ENCODE measurements at regions not wholly inside any gene's neighbourhood (a gene's known extent, or its start where the extent isn't known, plus 50 kb on each side); places are given as distances from the start of the nearest gene placed in this dataset.

GRCh38 chr10:33822774-33823173 lies 488.3 kb upstream of the NRP1 start:
- TF ChIP-seq NFIC (IDR thresholded peaks at IDR 0.05) (no peak), RAD21 (IDR thresholded peaks at IDR 0.05; ENCODE audit: low read depth) (no peak), TCF12 (IDR thresholded peaks at IDR 0.05; ENCODE audit: low read depth) (no peak), CREB1 (IDR thresholded peaks at IDR 0.05; ENCODE audit: low read depth) (no peak), FOXM1 (IDR thresholded peaks at IDR 0.05; ENCODE audit: borderline replicate concordance, low read depth) (no peak), CEBPB (IDR thresholded peaks at IDR 0.05) (no peak), EP300 (IDR thresholded peaks at IDR 0.05; ENCODE audit: borderline replicate concordance) (no peak), TAF1 (IDR thresholded peaks at IDR 0.05; ENCODE audit: low read depth) (no peak), USF1 (IDR thresholded peaks at IDR 0.05) (no peak), EGR1 (IDR thresholded peaks at IDR 0.05) (no peak), ZBTB7A (IDR thresholded peaks at IDR 0.05; ENCODE audit: low read depth) (no peak)
- TF ChIP-seq, protein P1, sequence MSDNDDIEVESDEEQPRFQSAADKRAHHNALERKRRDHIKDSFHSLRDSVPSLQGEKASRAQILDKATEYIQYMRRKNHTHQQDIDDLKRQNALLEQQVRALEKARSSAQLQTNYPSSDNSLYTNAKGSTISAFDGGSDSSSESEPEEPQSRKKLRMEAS (IDR thresholded peaks at IDR 0.05): no peak
- TF ChIP-seq, protein P2, sequence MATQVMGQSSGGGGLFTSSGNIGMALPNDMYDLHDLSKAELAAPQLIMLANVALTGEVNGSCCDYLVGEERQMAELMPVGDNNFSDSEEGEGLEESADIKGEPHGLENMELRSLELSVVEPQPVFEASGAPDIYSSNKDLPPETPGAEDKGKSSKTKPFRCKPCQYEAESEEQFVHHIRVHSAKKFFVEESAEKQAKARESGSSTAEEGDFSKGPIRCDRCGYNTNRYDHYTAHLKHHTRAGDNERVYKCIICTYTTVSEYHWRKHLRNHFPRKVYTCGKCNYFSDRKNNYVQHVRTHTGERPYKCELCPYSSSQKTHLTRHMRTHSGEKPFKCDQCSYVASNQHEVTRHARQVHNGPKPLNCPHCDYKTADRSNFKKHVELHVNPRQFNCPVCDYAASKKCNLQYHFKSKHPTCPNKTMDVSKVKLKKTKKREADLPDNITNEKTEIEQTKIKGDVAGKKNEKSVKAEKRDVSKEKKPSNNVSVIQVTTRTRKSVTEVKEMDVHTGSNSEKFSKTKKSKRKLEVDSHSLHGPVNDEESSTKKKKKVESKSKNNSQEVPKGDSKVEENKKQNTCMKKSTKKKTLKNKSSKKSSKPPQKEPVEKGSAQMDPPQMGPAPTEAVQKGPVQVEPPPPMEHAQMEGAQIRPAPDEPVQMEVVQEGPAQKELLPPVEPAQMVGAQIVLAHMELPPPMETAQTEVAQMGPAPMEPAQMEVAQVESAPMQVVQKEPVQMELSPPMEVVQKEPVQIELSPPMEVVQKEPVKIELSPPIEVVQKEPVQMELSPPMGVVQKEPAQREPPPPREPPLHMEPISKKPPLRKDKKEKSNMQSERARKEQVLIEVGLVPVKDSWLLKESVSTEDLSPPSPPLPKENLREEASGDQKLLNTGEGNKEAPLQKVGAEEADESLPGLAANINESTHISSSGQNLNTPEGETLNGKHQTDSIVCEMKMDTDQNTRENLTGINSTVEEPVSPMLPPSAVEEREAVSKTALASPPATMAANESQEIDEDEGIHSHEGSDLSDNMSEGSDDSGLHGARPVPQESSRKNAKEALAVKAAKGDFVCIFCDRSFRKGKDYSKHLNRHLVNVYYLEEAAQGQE (IDR thresholded peaks at IDR 0.05; ENCODE audit: low read depth): no peak
